ENCODE measurements at regions not wholly inside any gene's neighbourhood (a gene's known extent, or its start where the extent isn't known, plus 50 kb on each side); places are given as distances from the start of the nearest gene placed in this dataset.

GRCh38 chr5:52728224-52728623 is 59.5 kb upstream of the ITGA1 start:
- no peak for TF ChIP-seq CTCF (IDR thresholded peaks at IDR 0.05; ENCODE audit: insufficient read depth, low read length, missing control alignments)
- DNase-seq (ENCODE audit: low read depth, low spot score) = no peak
- CTCF ChIA-PET = interaction anchor here (1.1 to 1.3 kb wide), 2 partner anchors 41 to 185 kb away, joined by 3 to 5 read pairs; no protein-coding TSS in a partner anchor
- no peak overlapping the region for H3K4me3 ChIP-seq (ENCODE audit: low read depth, low read length)
- POLR2A ChIA-PET = no interaction called here

DNA sequence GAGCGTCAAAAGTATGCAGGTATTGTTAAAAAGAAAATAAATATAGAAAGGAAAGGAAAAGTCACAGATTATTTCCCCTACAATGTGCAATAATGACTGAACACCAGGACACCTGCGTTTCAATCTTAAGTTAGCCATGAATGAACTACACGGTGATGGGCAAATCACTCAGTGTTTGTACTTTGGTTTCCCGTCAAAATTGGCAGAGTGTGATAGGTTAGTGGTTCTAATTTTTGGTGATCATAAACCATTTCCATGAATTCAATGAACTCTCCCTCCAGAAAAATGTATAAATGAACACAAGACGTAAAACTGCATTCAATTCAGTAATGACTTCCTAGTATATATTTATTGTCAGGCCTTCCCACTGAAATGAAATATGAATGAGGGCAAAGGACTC is 59.0 kb upstream of the ITGA1 start:
- no peak for DNase-seq (ENCODE audit: low read depth, low spot score)
- POLR2A ChIA-PET = no interaction called here
- no peak overlapping the region for H3K4me3 ChIP-seq (ENCODE audit: low read depth, low read length)
- TF ChIP-seq CTCF (IDR thresholded peaks at IDR 0.05; ENCODE audit: insufficient read depth, low read length, missing control alignments) = no peak
- CTCF ChIA-PET = interaction anchor here (1.1 kb wide), 1 partner anchor 42 kb away, joined by 3 read pairs; no protein-coding TSS in a partner anchor

GRCh38 chr5:52731274-52732027 is 56.3 kb upstream of the ITGA1 start:
- TF ChIP-seq CTCF (IDR thresholded peaks at IDR 0.05; ENCODE audit: insufficient read depth, low read length, missing control alignments) = no peak
- ChIA-PET POLR2A (no interaction called here), CTCF (no interaction called here)
- DNase-seq (ENCODE audit: low read depth, low spot score) = no peak
- H3K4me3 ChIP-seq (ENCODE audit: low read depth, low read length) = no peak overlapping the region

DNA sequence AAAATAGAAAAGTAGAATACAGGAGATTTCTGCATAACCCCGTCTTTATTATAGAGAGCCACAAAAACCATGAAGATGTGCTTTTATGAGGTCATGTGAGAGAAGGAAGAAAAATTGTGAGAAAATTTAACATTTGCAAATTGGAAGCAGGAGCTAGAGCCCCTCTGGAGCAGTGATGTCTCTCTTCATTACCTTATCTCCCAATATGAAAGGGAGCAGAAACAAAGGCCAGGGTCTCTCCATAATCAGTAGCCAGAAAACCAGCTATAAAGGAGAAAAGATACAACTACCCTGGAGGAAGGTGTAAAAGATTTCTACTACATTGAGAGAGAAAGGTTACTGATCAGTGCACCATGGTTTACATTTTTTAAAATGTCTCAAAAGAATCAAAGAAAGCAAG is 53.2 kb upstream of the ITGA1 start:
- no peak overlapping the region for H3K4me3 ChIP-seq (ENCODE audit: low read depth, low read length)
- no peak for TF ChIP-seq CTCF (IDR thresholded peaks at IDR 0.05; ENCODE audit: insufficient read depth, low read length, missing control alignments)
- DNase-seq (ENCODE audit: low read depth, low spot score) = no peak
- POLR2A ChIA-PET = no interaction called here
- CTCF ChIA-PET = no interaction called here

GRCh38 chr5:52735139-52735538 is 52.6 kb upstream of the ITGA1 start:
- H3K4me3 ChIP-seq (ENCODE audit: low read depth, low read length) = no peak overlapping the region
- POLR2A ChIA-PET = no interaction called here
- DNase-seq (ENCODE audit: low read depth, low spot score) = no peak
- TF ChIP-seq CTCF (IDR thresholded peaks at IDR 0.05; ENCODE audit: insufficient read depth, low read length, missing control alignments) = no peak
- CTCF ChIA-PET = no interaction called here
